HEK293T (cell line): ENCODE measurements at regions not wholly inside any gene's neighbourhood (a gene's known extent, or its start where the extent isn't known, plus 50 kb on each side); places are given as distances from the start of the nearest gene placed in this dataset.

Source experiments
- ELF4 ChIP-seq: fragments of 450-650 bp; IDR thresholded peaks from 2 replicates; pipeline ENCODE4 v1.6.1; 2017; ENCODE audit warnings: antibody characterized with exemption
- FOXM1 ChIP-seq: fragments of 450-650 bp; IDR thresholded peaks from 2 replicates; pipeline ENCODE4 v1.6.1; 2017; ENCODE audit warnings: mild to moderate bottlenecking, borderline replicate concordance

- TF ChIP-seq FOXM1 (no peak), ELF4 (no peak)
Measured at GRCh38 chr13:47250146-47250545, 353.3 kb upstream of the HTR2A start.
